IMR-90 (cell line): ENCODE measurements at regions not wholly inside any gene's neighbourhood (a gene's known extent, or its start where the extent isn't known, plus 50 kb on each side); places are given as distances from the start of the nearest gene placed in this dataset.

ENCODE experiments used
- ATAC-seq: fragments of 200-7000 bp; cut with Tn5 transposase; 2 replicates; pipeline ENCODE4 v1.9.1; 2020; ENCODE audit warnings: low read depth, mild to moderate bottlenecking, moderate library complexity
- BruUV-seq: library from RNA; stranded (reverse); fragments of 400-500 nt; replicated peaks from 2 replicates; lab custom pipeline; 2021; lab: Mats Ljungman, UMichigan
- CTCF ChIA-PET: fragments of 300-600 bp; formaldehyde crosslinking; extraction: SDS; loops from one replicate; lab custom pipeline; 2021; ENCODE audit warnings: antibody characterized with exemption; lab: Yijun Ruan, JAX
- POLR2A ChIA-PET: fragments of 300-600 bp; sonication (Branson Sonifier 250); formaldehyde crosslinking; loops from one replicate; lab custom pipeline; 2022; ENCODE audit warnings: antibody characterized with exemption; ENCODE audit not compliant: unreplicated experiment; lab: Charles Lee
- DNase-seq: peaks from one replicate; pipeline ENCODE4 v3.0.0; 2013
- H2AFZ ChIP-seq: replicated peaks from 2 replicates; pipeline ENCODE3; 2013; ENCODE audit warnings: low read length, mild to moderate bottlenecking; ENCODE audit not compliant: poor library complexity
- H2AK5ac ChIP-seq: 2 replicates; pipeline ENCODE4 v1.6.1; 2013; ENCODE audit warnings: low read depth, low read length, inconsistent platforms
- H2AK9ac ChIP-seq: replicated peaks from 2 replicates; pipeline ENCODE3; 2013; ENCODE audit warnings: mild to moderate bottlenecking, low read depth, low read length, moderate library complexity; ENCODE audit not compliant: poor library complexity
- H2BK120ac ChIP-seq: 2 replicates; pipeline ENCODE4 v1.6.1; 2013; ENCODE audit warnings: low read depth, low read length, inconsistent platforms
- H2BK15ac ChIP-seq: 3 replicates; pipeline ENCODE4 v1.6.1; 2013; ENCODE audit warnings: low read depth, low read length, inconsistent platforms
- H2BK20ac ChIP-seq: 2 replicates; pipeline ENCODE4 v1.6.1; 2013; ENCODE audit warnings: low read depth, mild to moderate bottlenecking, inconsistent platforms, low read length, moderate library complexity
- H2BK5ac ChIP-seq: 2 replicates; pipeline ENCODE4 v1.6.1; 2013; ENCODE audit warnings: mild to moderate bottlenecking, low read depth, low read length, inconsistent platforms; ENCODE audit not compliant: poor library complexity, severe bottlenecking
- H3K14ac ChIP-seq: replicated peaks from 2 replicates; pipeline ENCODE4 v1.6.1; 2013; ENCODE audit warnings: low read depth, low read length, inconsistent platforms
- H3K18ac ChIP-seq: 2 replicates; pipeline ENCODE4 v1.6.1; 2013; ENCODE audit warnings: low read depth, low read length, control low read depth
- H3K23ac ChIP-seq: 2 replicates; pipeline ENCODE4 v1.6.1; 2013; ENCODE audit warnings: low read depth, low read length, inconsistent platforms
- H3K27ac ChIP-seq: 2 replicates; pipeline ENCODE4 v1.5.1; 2013; ENCODE audit warnings: mild to moderate bottlenecking, control low read depth, low read length; ENCODE audit not compliant: insufficient read depth
- H3K27me3 ChIP-seq: 2 replicates; pipeline ENCODE4 v1.6.1; 2013; ENCODE audit warnings: low read length; ENCODE audit not compliant: control insufficient read depth, insufficient read depth
- H3K36me3 ChIP-seq: 2 replicates; pipeline ENCODE4 v1.6.1; 2013; ENCODE audit warnings: low read length, mixed read lengths; ENCODE audit not compliant: control insufficient read depth, insufficient read depth
- H3K4ac ChIP-seq: 2 replicates; pipeline ENCODE4 v1.6.1; 2013; ENCODE audit warnings: low read depth, low read length, inconsistent platforms
- H3K4me1 ChIP-seq: 2 replicates; pipeline ENCODE4 v1.6.1; 2013; ENCODE audit warnings: low read length, mixed read lengths; ENCODE audit not compliant: control insufficient read depth, insufficient read depth
- H3K4me2 ChIP-seq: 2 replicates; pipeline ENCODE4 v1.6.1; 2013; ENCODE audit warnings: low read depth, mild to moderate bottlenecking, control low read depth, low read length, moderate library complexity
- H3K4me3 ChIP-seq: 2 replicates; pipeline ENCODE4 v1.5.1; 2013; ENCODE audit warnings: low read depth, mild to moderate bottlenecking, control low read depth, low read length, moderate library complexity; ENCODE audit not compliant: insufficient read depth
- H3K56ac ChIP-seq: 2 replicates; pipeline ENCODE4 v1.6.1; 2013; ENCODE audit warnings: low read length, inconsistent platforms; ENCODE audit not compliant: insufficient read depth; ENCODE audit errors: extremely low read depth
- H3K79me1 ChIP-seq, 2 experiments: 2 replicates each; pipeline ENCODE4 v1.6.1; 2013; ENCODE audit warnings: low read length in 2 of 2, inconsistent platforms in 1 of 2, low read depth in 1 of 2
- H3K9ac ChIP-seq: 2 replicates; pipeline ENCODE4 v1.6.1; 2013; ENCODE audit warnings: low read depth, low read length, control low read depth
- H3K9me1 ChIP-seq: 2 replicates; pipeline ENCODE4 v1.6.1; 2013; ENCODE audit warnings: low read length, inconsistent platforms; ENCODE audit not compliant: insufficient read depth
- H3K9me3 ChIP-seq: 2 replicates; pipeline ENCODE4 v1.6.1; 2013; ENCODE audit warnings: low read length; ENCODE audit not compliant: control insufficient read depth, insufficient read depth
- H4K20me1 ChIP-seq: 2 replicates; pipeline ENCODE4 v1.6.1; 2013; ENCODE audit warnings: low read length, inconsistent platforms; ENCODE audit not compliant: insufficient read depth
- H4K5ac ChIP-seq: 2 replicates; pipeline ENCODE4 v1.6.1; 2013; ENCODE audit warnings: mild to moderate bottlenecking, low read depth, low read length, control low read depth
- H4K8ac ChIP-seq, 2 experiments: 2 replicates each; pipeline ENCODE4 v1.6.1; 2013; ENCODE audit warnings: low read depth in 2 of 2, low read length in 2 of 2, control low read depth in 1 of 2, inconsistent platforms in 1 of 2
- H4K91ac ChIP-seq: 2 replicates; pipeline ENCODE4 v1.6.1; 2013; ENCODE audit warnings: low read depth, low read length, inconsistent platforms; ENCODE audit not compliant: insufficient read depth
- BHLHE40 ChIP-seq: fragments of 150-350 bp; IDR thresholded peaks from 2 replicates; pipeline ENCODE4 v1.6.1; 2016; ENCODE audit warnings: mild to moderate bottlenecking, low read depth, low read length
- CEBPB ChIP-seq: IDR thresholded peaks from 2 replicates; pipeline ENCODE4 v1.6.1; 2012; ENCODE audit warnings: low read depth, low read length, improper control_type of control experiment
- CTCF ChIP-seq: conservative IDR thresholded peaks from 2 replicates; pipeline ENCODE4 v1.5.1; 2012; ENCODE audit warnings: mild to moderate bottlenecking, low read depth, low read length, improper control_type of control experiment
- ELK1 ChIP-seq: fragments of 150-350 bp; IDR thresholded peaks from 2 replicates; pipeline ENCODE4 v1.6.1; 2016; ENCODE audit warnings: low read depth, mild to moderate bottlenecking, low read length, moderate library complexity, borderline replicate concordance
- FOS ChIP-seq: fragments of 150-350 bp; IDR thresholded peaks from 2 replicates; pipeline ENCODE4 v1.6.1; 2016; ENCODE audit warnings: low read depth, low read length
- MAFK ChIP-seq: IDR thresholded peaks from 2 replicates; pipeline ENCODE4 v1.6.1; 2012; ENCODE audit warnings: low read depth, low read length, improper control_type of control experiment
- MAZ ChIP-seq: IDR thresholded peaks from 2 replicates; pipeline ENCODE4 v1.6.1; 2012; ENCODE audit warnings: low read depth, mild to moderate bottlenecking, low read length, improper control_type of control experiment, moderate library complexity, borderline replicate concordance
- MXI1 ChIP-seq: IDR thresholded peaks from 2 replicates; pipeline ENCODE4 v1.6.1; 2012; ENCODE audit warnings: low read depth, mild to moderate bottlenecking, low read length, moderate library complexity, borderline replicate concordance
- NFE2L2 ChIP-seq: fragments of 150-350 bp; IDR thresholded peaks from 2 replicates; pipeline ENCODE4 v1.6.1; 2016; ENCODE audit warnings: low read depth, mild to moderate bottlenecking, low read length
- POLR2A ChIP-seq: IDR thresholded peaks from 2 replicates; pipeline ENCODE4 v1.6.1; 2012; ENCODE audit warnings: mild to moderate bottlenecking, low read depth, low read length
- RAD21 ChIP-seq: IDR thresholded peaks from 2 replicates; pipeline ENCODE4 v1.6.1; 2012; ENCODE audit warnings: low read length, improper control_type of control experiment
- RCOR1 ChIP-seq: IDR thresholded peaks from 2 replicates; pipeline ENCODE4 v1.6.1; 2012; ENCODE audit warnings: mild to moderate bottlenecking, low read length, improper control_type of control experiment; ENCODE audit not compliant: insufficient replicate concordance
- RFX5 ChIP-seq: IDR thresholded peaks from 2 replicates; pipeline ENCODE4 v1.8.0; 2012; ENCODE audit warnings: low read depth, mild to moderate bottlenecking, low read length, moderate library complexity
- SMC3 ChIP-seq: fragments of 150-350 bp; IDR thresholded peaks from 2 replicates; pipeline ENCODE4 v1.6.1; 2016; ENCODE audit warnings: low read depth, mild to moderate bottlenecking, antibody characterized with exemption, low read length, moderate library complexity
- USF2 ChIP-seq: fragments of 150-350 bp; IDR thresholded peaks from 2 replicates; pipeline ENCODE4 v1.6.1; 2017; ENCODE audit warnings: mild to moderate bottlenecking, antibody characterized with exemption, low read length, low read depth
- WGBS, 2 experiments: methylation state at CpG; one replicate each; pipeline versions ENCODE4 v1.1.5 to v1.1.7; 2013; ENCODE audit warnings: missing lambda C conversion rate in 2 of 2; ENCODE audit not compliant: insufficient read length in 1 of 2; ENCODE audit errors: extremely low coverage in 2 of 2; 5-methylcytosine and 5-hydroxymethylcytosine counted together
- dilution Hi-C: fragments of 300-500 bp; cut with HindIII; formaldehyde crosslinking; loops from one replicate; pipeline ENCODE4 v1.14.3; 2018; ENCODE audit warnings: low sequenced_read_pairs; ENCODE audit not compliant: unreplicated experiment
- in situ Hi-C: fragments of 300-500 bp; cut with MboI; formaldehyde crosslinking; loops from 3 replicates; pipeline ENCODE4 v1.14.3; 2019; ENCODE audit warnings: low sequenced_read_pairs, inconsistent platforms, mixed read lengths
- intact Hi-C: fragments of 100-400 bp; cut with micrococcal nuclease; formaldehyde crosslinking; loops from 2 replicates; pipeline ENCODE4 v1.10.0; 2022

GRCh38 chr6:68134796-68135195, 500.3 kb upstream of the ADGRB3 start:
- DNase-seq (no peak), ATAC-seq (no peak)
- Histone ChIP-seq H3K27ac (no peak overlapping the region), H3K9ac (no peak overlapping the region), H3K9me3 (peaks cover 5% of the 10 kb centered on the region; the same call in 1 of the 2 replicates), H2BK15ac (no peak overlapping the region), H3K4me1 (no peaks in the 10 kb centered on the region), H3K27me3 (no peaks in the 10 kb centered on the region), H2AK9ac (no peak overlapping the region), H2BK120ac (no peak overlapping the region), H3K79me1 (no peaks in the 10 kb centered on the region), H2BK5ac (no peak overlapping the region), H2AK5ac (no peak overlapping the region), H4K91ac (no peak overlapping the region), H3K4me3 (no peak overlapping the region), H3K4me2 (no peak overlapping the region), H3K14ac (no peak overlapping the region), H4K8ac (no peak overlapping the region), H2BK20ac (no peak overlapping the region), H3K23ac (no peak overlapping the region), H3K18ac (no peak overlapping the region), H4K20me1 (no peaks in the 10 kb centered on the region), H3K4ac (no peak overlapping the region), H4K5ac (no peak overlapping the region), H3K9me1 (no peaks in the 10 kb centered on the region), H3K56ac (no peak overlapping the region), H3K36me3 (no peaks in the 10 kb centered on the region), H2AFZ (no peak overlapping the region)
- dilution Hi-C loops: no loop called here
- TF ChIP-seq CEBPB: no peak
- no peak for TF ChIP-seq MAFK
- no peak for TF ChIP-seq RAD21
- TF ChIP-seq RCOR1: no peak
- TF ChIP-seq POLR2A: no peak
- no peak for TF ChIP-seq BHLHE40
- TF ChIP-seq FOS: no peak
- TF ChIP-seq MAZ: no peak
- TF ChIP-seq NFE2L2: no peak
- no peak for TF ChIP-seq USF2
- TF ChIP-seq CTCF: no peak
- TF ChIP-seq ELK1: no peak
- no peak for TF ChIP-seq MXI1
- TF ChIP-seq RFX5: no peak
- TF ChIP-seq SMC3: no peak
- in situ Hi-C loops: no loop called here
- POLR2A ChIA-PET: no interaction called here
- intact Hi-C loops: no loop called here
- BruUV-seq: no TSS peak
- no CpG with 5 or more reads among the region's 4 CpGs for WGBS, 2 experiments
- CTCF ChIA-PET: no interaction called here
